ENCODE measurements at regions not wholly inside any gene's neighbourhood (a gene's known extent, or its start where the extent isn't known, plus 50 kb on each side); places are given as distances from the start of the nearest gene placed in this dataset.

GRCh38 chr12:83827193-83827592, 1085.4 kb downstream of the SLC6A15 start:
- DNase-seq (ENCODE audit: low read depth, low spot score), result no peak

GRCh38 chr12:83826112-83826511, 1086.5 kb downstream of the SLC6A15 start:
- no peak for DNase-seq (ENCODE audit: low read depth, low spot score)

- no peak for DNase-seq (ENCODE audit: low read depth, low spot score)
Observed at GRCh38 chr12:83823386-83824045, 1089.1 kb downstream of the SLC6A15 start.

- no peak for DNase-seq (ENCODE audit: low read depth, low spot score)
Observed at GRCh38 chr12:83821967-83822366, 1090.6 kb downstream of the SLC6A15 start.

- no peak for DNase-seq (ENCODE audit: low read depth, low spot score)
Observed at GRCh38 chr12:83818881-83819280, 1093.7 kb downstream of the SLC6A15 start.

GRCh38 chr12:83817730-83818129, 1094.9 kb downstream of the SLC6A15 start:
- DNase-seq (ENCODE audit: low read depth, low spot score), result no peak

GRCh38 chr12:83808591-83808990, 1104.0 kb downstream of the SLC6A15 start:
- no peak for DNase-seq (ENCODE audit: low read depth, low spot score)

GRCh38 chr12:83807871-83808270, 1104.7 kb downstream of the SLC6A15 start:
- DNase-seq (ENCODE audit: low read depth, low spot score), result no peak

GRCh38 chr12:83805873-83806272, 1106.7 kb downstream of the SLC6A15 start:
- DNase-seq (ENCODE audit: low read depth, low spot score), result no peak

GRCh38 chr12:83805156-83805772, 1107.3 kb downstream of the SLC6A15 start:
- no peak for DNase-seq (ENCODE audit: low read depth, low spot score)

- no peak for DNase-seq (ENCODE audit: low read depth, low spot score)
Observed at GRCh38 chr12:83801972-83802371, 1110.6 kb downstream of the SLC6A15 start.

- DNase-seq (ENCODE audit: low read depth, low spot score), result no peak
Observed at GRCh38 chr12:83800022-83800421, 1112.6 kb downstream of the SLC6A15 start.

GRCh38 chr12:83796531-83796930, 1109.8 kb downstream of the TMTC2 start:
- no peak for DNase-seq (ENCODE audit: low read depth, low spot score)

GRCh38 chr12:83793616-83794015, 1106.9 kb downstream of the TMTC2 start:
- no peak for DNase-seq (ENCODE audit: low read depth, low spot score)

- no peak for DNase-seq (ENCODE audit: low read depth, low spot score)
Observed at GRCh38 chr12:83784298-83784890, 1097.7 kb downstream of the TMTC2 start.

- no peak for DNase-seq (ENCODE audit: low read depth, low spot score)
Observed at GRCh38 chr12:83779526-83779925, 1092.8 kb downstream of the TMTC2 start.

- no peak for DNase-seq (ENCODE audit: low read depth, low spot score)
Observed at GRCh38 chr12:83769151-83769550, 1082.4 kb downstream of the TMTC2 start.

GRCh38 chr12:83767723-83768122, 1081.0 kb downstream of the TMTC2 start:
- DNase-seq (ENCODE audit: low read depth, low spot score), result no peak

- no peak for DNase-seq (ENCODE audit: low read depth, low spot score)
Observed at GRCh38 chr12:83763425-83763824, 1076.7 kb downstream of the TMTC2 start.

- DNase-seq (ENCODE audit: low read depth, low spot score), result no peak
Observed at GRCh38 chr12:83759906-83760305, 1073.2 kb downstream of the TMTC2 start.

- no peak for DNase-seq (ENCODE audit: low read depth, low spot score)
Observed at GRCh38 chr12:83758888-83759631, 1072.4 kb downstream of the TMTC2 start.

- DNase-seq (ENCODE audit: low read depth, low spot score), result no peak
Observed at GRCh38 chr12:83753904-83754303, 1067.2 kb downstream of the TMTC2 start.
